Keratinocyte (primary cell): ENCODE measurements at regions not wholly inside any gene's neighbourhood (a gene's known extent, or its start where the extent isn't known, plus 50 kb on each side); places are given as distances from the start of the nearest gene placed in this dataset.

Experiments used
- EZH2 ChIP-seq: IDR thresholded peaks from one replicate; pipeline ENCODE4 v1.6.1; 2012; ENCODE audit warnings: inconsistent platforms, mild to moderate bottlenecking, low read length, moderate library complexity
- TF ChIP-seq, protein P1 (sequence below), 3 experiments: IDR thresholded peaks in 1 of 3; conservative IDR thresholded peaks in 1 of 3; optimal IDR thresholded peaks in 1 of 3; 2 replicates in 2 of 3; 3 replicates in 1 of 3; pipeline versions ENCODE3 to v1.5.1; 2011; ENCODE audit warnings: low read length in 3 of 3, mild to moderate bottlenecking in 3 of 3, moderate library complexity in 2 of 3, control low read depth in 1 of 3, inconsistent platforms in 1 of 3; ENCODE audit not compliant: insufficient read depth in 2 of 3; ENCODE audit errors: extremely low read depth in 1 of 3

DNA sequence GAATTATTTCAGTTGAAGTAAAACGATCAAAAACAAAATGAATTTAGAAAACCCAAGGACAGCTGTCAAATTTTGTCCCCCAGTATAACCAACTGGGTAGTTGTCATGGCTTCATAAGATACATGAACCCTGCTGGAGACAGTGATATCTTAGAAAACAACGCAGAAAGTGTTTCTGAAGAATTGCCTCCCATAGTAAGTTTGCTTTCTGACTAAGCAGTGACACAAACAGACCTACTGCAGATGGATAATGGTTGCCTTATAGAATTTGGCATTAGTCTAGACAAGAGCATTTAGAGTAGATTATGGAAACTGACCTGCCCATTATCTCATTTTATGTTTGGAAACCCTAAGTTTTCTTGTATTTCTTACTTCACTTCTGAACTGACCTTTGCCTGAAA is 187.7 kb upstream of the KCNN2 start:
- TF ChIP-seq, protein P1, sequence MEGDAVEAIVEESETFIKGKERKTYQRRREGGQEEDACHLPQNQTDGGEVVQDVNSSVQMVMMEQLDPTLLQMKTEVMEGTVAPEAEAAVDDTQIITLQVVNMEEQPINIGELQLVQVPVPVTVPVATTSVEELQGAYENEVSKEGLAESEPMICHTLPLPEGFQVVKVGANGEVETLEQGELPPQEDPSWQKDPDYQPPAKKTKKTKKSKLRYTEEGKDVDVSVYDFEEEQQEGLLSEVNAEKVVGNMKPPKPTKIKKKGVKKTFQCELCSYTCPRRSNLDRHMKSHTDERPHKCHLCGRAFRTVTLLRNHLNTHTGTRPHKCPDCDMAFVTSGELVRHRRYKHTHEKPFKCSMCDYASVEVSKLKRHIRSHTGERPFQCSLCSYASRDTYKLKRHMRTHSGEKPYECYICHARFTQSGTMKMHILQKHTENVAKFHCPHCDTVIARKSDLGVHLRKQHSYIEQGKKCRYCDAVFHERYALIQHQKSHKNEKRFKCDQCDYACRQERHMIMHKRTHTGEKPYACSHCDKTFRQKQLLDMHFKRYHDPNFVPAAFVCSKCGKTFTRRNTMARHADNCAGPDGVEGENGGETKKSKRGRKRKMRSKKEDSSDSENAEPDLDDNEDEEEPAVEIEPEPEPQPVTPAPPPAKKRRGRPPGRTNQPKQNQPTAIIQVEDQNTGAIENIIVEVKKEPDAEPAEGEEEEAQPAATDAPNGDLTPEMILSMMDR (optimal IDR thresholded peaks at IDR 0.05 in 1 of 3, IDR thresholded peaks at IDR 0.05 in 1 of 3, conservative IDR thresholded peaks at IDR 0.05 in 1 of 3; ENCODE audit: extremely low read depth in 1 of 3, insufficient read depth in 2 of 3, low read length in 3 of 3), result no peak
- no peak for TF ChIP-seq EZH2
